ENCODE measurements at regions not wholly inside any gene's neighbourhood (a gene's known extent, or its start where the extent isn't known, plus 50 kb on each side); places are given as distances from the start of the nearest gene placed in this dataset.

- no peak for DNase-seq
Observed at GRCh38 chr5:145499483-145499882, 335.7 kb downstream of the PRELID2 start.

GRCh38 chr5:145497052-145497451 is 338.1 kb downstream of the PRELID2 start:
- no peak for DNase-seq

- no peak for DNase-seq
Observed at GRCh38 chr5:145495741-145496140, 339.4 kb downstream of the PRELID2 start.

DNA sequence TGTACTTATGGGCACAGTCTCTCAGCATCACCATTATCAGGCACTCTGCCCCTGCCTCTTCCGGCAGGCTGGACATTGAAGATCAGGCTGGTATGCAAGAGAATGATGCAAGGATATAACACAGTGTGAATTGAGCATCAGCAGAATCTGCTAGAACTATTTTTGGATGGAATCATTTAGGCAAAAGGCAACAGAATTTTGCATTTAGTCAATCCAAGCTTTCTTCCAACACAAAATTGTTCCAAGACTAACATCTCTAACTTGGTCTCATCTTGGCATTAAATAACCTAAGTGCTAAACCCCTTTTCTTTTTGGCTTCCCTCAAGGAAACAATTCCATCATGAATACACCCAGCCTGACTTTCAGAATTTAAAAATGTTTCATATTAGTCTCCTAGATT is 339.9 kb downstream of the PRELID2 start:
- DNase-seq, result no peak

GRCh38 chr5:145493435-145493834 is 341.7 kb downstream of the PRELID2 start:
- DNase-seq, result no peak

DNA sequence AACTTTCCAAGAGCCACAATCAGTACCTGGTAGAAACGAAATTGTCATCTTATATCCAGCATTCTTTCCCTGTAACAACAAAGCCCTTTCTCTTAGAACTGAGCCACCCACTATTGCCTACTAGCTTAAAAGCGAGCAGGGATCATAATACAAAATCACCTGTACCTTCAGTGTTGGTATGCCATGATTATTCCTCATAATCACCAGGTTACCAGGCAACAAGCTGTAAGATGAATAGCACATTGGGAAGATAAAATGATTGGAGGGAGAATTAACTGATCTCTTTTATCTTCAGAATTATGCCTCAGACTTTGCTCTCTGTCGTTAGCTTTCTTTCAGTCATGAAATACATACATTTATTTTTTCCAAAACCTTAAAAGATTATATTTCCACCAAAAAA is 345.6 kb downstream of the PRELID2 start:
- DNase-seq, result no peak

DNA sequence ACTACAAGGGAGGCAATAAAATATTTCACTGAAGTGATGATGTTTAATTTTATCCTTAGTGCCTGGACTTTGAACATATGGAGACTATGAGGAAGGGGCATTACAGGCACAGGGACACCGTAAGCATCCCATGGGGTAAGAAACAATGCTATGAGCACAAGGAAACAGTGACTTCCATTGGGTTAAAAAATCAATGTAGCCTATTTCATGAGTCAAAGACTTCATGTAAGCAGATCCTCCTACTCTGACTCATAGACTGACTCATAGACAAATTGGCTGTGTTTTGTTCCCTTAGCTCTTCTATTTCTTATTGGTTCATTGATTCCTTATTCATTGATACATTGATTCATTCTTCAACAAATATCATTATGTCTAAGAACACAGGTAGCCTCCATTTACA is 351.0 kb downstream of the PRELID2 start:
- no peak for DNase-seq

DNA sequence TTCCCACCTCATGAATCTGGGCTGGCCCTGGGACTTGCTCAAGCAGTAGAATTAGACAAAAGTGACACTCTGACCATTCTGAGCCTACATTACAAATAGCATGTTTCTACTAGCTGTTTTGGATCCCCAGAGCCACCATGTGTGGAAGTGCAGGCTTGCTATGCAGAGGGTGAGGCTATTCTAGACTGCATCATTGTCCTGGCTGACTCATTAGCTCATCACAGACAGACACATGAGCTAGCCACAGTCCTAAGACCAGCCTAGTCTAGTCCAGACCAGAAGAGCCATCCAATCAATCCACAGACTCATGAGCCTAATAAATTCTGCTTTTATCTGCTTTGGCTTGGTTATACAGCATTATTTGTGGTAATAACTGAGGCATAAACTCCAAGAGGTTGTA is 351.9 kb downstream of the PRELID2 start:
- DNase-seq, result no peak

- no peak for DNase-seq
Observed at GRCh38 chr5:145479857-145480256, 355.3 kb downstream of the PRELID2 start.

DNA sequence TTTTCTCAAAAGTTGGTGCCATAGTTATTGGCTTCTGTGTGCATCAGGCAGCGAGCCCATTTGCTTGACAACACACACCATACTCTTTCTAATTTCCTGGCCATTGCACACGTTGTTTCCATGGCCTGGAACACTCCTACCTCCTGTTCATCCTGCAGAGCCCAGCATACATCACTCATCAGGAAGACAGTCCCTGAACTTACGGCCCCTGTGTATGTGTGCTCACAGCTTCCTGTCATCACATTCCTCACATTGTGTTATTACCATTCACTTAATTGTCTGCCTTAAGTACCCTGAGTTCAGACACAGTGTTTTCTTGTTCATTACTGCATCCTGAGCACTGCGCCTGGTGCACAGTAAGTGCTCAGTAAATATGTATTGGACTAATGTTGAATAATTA is 355.9 kb downstream of the PRELID2 start:
- no peak for DNase-seq

DNA sequence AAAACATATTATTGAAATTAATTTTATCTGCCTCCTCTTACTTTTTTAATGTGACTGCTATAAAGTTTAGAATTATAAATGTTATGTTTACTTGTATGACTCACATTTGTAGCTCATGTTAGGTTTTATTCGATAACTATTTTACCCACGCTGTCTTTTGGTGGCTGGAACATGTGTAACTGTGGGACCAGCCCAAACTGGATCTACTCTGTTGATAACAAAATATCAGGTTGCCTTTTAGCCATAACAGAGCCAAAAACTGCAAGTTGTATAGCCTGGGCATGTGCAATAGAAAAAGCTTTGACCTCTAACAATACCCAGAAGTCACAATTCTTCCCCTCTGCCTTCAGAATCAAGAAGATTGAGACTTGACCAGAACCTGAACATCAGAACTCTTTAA is 356.5 kb downstream of the PRELID2 start:
- no peak for DNase-seq

- no peak for DNase-seq
Observed at GRCh38 chr5:145473042-145473642, 362.0 kb downstream of the PRELID2 start.

DNA sequence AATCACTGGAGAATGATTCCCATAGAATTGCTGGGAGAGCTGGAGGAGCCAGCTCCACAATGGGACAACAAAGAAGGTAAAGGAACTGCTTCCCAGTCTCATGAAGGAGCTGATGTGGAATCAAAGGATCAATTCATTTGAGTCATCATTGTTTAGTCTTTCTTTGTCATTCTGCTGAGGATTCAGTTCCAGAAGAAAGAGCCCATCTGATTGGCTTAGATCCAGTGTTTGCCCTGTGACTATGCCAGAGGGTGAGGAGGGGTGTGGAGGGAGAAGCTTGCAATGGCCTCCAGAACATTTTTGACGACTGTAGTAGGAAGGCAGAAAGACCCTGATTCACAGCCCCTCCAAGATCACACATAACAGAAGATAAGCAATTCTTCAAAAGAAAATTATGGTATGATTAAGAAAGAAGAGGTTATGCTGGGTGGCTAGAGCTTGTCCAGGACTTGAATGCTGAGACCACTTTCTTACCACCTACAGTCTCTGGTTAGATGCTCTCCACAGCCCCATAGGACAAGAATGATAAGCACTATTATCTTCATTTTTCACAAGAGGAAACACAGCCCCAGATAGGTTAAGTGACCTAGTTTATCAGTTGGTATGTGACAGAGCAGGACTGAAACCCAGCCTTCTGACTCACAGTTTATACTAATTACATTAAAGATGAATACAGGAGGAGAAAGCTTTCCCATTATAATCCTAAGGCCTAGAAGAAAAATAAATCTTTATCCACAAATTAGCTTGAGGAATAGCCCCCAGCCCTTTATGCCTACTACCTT is 363.1 kb downstream of the PRELID2 start:
- DNase-seq, result no peak

GRCh38 chr5:145471026-145471425 is 364.1 kb downstream of the PRELID2 start:
- no peak for DNase-seq

GRCh38 chr5:145470396-145470979 is 364.7 kb downstream of the PRELID2 start:
- DNase-seq, result no peak

GRCh38 chr5:145467446-145467845 is 367.7 kb downstream of the PRELID2 start:
- no peak for DNase-seq

- DNase-seq, result no peak
Observed at GRCh38 chr5:145466533-145466932, 368.6 kb downstream of the PRELID2 start.

DNA sequence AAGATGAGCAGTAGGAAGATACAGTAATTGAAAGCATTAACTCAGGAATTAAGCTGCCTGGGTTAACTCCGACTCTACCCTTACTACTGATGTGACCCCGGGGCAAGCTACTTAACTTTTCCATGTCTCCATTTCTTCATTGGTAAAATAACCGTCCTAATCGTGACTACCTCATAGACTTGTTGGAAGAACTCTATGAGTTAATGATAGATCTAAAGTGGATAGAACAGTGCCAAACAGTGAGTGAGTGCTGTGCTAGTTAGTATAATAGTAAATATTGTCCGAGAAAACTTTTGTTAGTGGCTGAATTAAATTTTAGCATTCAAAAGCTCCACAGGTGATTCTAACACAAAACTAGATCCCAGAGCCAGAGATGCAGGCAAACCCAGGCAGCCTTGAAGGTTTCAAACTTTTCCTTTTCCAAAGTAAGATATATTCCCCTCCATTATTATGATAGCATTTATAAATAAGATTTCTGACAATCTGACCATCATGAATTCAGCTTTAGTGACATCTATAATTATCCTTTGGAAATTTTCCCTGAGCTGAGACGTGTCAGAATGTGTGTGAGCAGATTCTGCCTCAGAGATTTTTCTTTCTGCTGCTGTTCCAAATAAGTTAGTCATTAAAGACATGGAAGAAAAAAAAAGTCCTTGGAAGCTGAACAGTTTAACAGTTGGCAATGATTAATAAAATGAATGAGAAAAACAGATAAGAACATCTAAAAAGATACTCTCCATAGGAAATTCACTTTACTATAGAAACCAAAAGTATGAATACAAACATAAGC is 369.5 kb downstream of the PRELID2 start:
- DNase-seq, result no peak

DNA sequence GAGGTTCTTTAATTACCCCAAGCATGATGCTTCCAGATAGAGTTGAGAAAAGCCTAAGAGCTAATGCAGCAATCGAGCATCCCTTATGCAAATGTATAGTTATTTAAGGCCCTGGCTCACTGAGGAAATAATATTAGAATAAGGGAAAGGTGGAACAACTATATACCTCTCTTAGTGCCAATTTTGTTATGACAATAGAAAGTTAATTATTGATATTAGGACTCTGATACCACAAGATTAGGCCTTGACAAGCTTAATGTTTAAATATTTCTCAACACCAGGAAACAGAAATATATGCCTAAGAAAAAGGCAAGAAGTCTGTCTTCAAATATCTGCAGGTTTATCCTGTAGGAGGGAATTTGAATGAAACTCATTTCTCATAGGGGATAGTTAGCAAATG is 371.0 kb downstream of the PRELID2 start:
- DNase-seq, result no peak

DNA sequence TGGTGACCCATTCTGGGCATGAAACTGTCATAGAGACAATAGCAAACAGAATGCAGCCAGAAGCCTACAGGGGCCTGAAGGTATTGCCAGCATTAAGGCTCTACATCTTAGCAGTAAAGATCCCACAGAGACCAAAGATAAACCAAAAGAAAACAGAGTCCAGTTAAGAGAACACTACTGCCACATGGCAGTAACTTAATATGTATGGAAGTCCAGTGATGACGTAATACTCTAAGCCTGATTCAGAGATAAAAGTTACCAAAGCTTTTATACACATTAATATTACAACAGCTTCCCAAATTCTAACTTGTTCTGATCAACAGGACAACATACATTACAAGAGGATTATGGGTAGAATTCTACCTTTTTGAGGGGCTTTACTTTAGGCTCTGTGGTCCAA is 371.5 kb downstream of the PRELID2 start:
- DNase-seq, result no peak

GRCh38 chr5:145462525-145462924 is 372.6 kb downstream of the PRELID2 start:
- DNase-seq, result no peak

DNA sequence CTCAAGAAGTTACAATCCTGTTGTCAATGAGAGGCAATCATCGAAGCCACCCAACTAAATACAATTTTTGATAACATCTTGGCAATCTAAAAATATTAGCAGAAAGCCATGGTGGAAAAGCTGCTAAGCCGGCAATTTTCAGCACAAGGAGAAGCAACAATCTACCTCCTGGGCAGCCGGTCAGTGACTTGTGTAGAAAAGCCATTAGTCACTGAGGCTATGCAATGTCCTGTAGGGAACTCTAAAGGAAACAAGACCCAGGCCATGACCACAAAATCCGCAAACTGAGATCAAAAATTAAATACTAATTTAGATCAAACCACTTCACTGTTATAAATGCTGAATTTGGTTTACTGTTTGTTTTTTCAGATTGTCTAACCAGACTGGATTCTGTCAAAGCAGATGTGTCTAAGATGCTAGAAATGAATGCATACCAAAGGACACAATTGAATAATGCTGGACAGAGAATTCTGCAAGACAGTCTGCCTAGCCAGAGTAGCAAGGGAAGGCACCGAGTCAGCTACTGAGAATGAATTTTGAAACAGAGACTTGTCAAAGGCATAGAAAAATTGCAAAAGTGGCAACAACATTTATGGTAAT is 384.8 kb downstream of the PRELID2 start:
- no peak for DNase-seq

DNA sequence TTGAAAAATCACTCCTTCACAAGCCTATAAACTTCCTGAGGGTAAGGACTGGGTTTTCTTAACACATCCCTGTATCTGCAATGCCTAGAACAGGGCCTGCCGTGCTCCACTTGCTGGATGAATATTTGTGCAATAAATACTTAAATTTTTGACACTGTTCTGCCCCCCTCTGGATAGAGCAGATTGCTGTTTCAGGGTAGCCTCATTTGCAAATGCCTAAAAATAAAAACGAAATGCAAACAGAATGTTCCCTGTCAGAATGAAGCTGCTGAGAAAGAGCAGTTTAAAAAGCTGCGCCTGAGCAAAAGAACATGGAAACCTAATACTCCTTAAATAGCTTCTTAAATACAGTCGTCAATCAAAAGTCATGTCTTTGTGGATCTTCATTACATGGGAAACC is 385.3 kb downstream of the PRELID2 start:
- no peak for DNase-seq
